ENCODE measurements at regions not wholly inside any gene's neighbourhood (a gene's known extent, or its start where the extent isn't known, plus 50 kb on each side); places are given as distances from the start of the nearest gene placed in this dataset.
"Not testable (repeated sequence)": the region's sequence is repeated elsewhere in the genome, so short reads cannot be mapped to it uniquely, and the experiment has no call there.

- DNase-seq = no peak
These were observed 160.2 kb downstream of the TOX3 start for GRCh38 chr16:52386694-52387093.

- no peak for DNase-seq
These were observed 162.6 kb downstream of the TOX3 start for GRCh38 chr16:52384378-52384777.

- no peak for DNase-seq
These were observed 163.2 kb downstream of the TOX3 start for GRCh38 chr16:52383640-52384292.

GRCh38 chr16:52383119-52383518, 163.8 kb downstream of the TOX3 start:
- no peak for DNase-seq

- no peak for DNase-seq
These were observed 167.4 kb downstream of the TOX3 start for GRCh38 chr16:52379551-52379950.

- no peak for DNase-seq
These were observed 170.2 kb downstream of the TOX3 start for GRCh38 chr16:52376676-52377280.

- no peak for DNase-seq
These were observed 174.6 kb downstream of the TOX3 start for GRCh38 chr16:52372313-52372712.

- no peak for DNase-seq
These were observed 178.1 kb downstream of the TOX3 start for GRCh38 chr16:52368859-52369258.

GRCh38 chr16:52367821-52368220, 179.1 kb downstream of the TOX3 start:
- no peak for DNase-seq

- DNase-seq = no peak
These were observed 180.0 kb downstream of the TOX3 start for GRCh38 chr16:52366983-52367382.

GRCh38 chr16:52364500-52364899, 182.4 kb downstream of the TOX3 start:
- DNase-seq = no peak

- DNase-seq = no peak
These were observed 183.9 kb downstream of the TOX3 start for GRCh38 chr16:52363082-52363481.

- no peak for DNase-seq
These were observed 189.2 kb downstream of the TOX3 start for GRCh38 chr16:52357711-52358110.

- DNase-seq = no peak
These were observed 193.7 kb downstream of the TOX3 start for GRCh38 chr16:52353249-52353648.

GRCh38 chr16:52351451-52351850, 195.5 kb downstream of the TOX3 start:
- no peak for DNase-seq

GRCh38 chr16:52350031-52350642, 196.8 kb downstream of the TOX3 start:
- DNase-seq = no peak

- no peak for DNase-seq
These were observed 200.2 kb downstream of the TOX3 start for GRCh38 chr16:52346709-52347108.

- DNase-seq = not testable (repeated sequence)
These were observed 213.3 kb downstream of the TOX3 start for GRCh38 chr16:52333673-52334072.

GRCh38 chr16:52320930-52321439, 226.0 kb downstream of the TOX3 start:
- no peak for DNase-seq

- no peak for DNase-seq
These were observed 228.5 kb downstream of the TOX3 start for GRCh38 chr16:52318302-52319009.

- no peak for DNase-seq
These were observed 230.7 kb downstream of the TOX3 start for GRCh38 chr16:52316241-52316640.

- DNase-seq = no peak
These were observed 234.2 kb downstream of the TOX3 start for GRCh38 chr16:52312716-52313115.
